ENCODE measurements at regions not wholly inside any gene's neighbourhood (a gene's known extent, or its start where the extent isn't known, plus 50 kb on each side); places are given as distances from the start of the nearest gene placed in this dataset.

GRCh38 chr20:55365745-55366144 is 639.6 kb downstream of the CBLN4 start:
- H3K9me3 Mint-ChIP-seq (ENCODE audit: low read depth): peaks cover 11% of the 10 kb centered on the region
- no peak overlapping the region for H3K4me3 Mint-ChIP-seq (ENCODE audit: unreplicated experiment)
- H3K36me3 Mint-ChIP-seq (ENCODE audit: low read depth): no peaks in the 10 kb centered on the region
- H3K4me1 Mint-ChIP-seq (ENCODE audit: low read depth): no peaks in the 10 kb centered on the region
- no peak for DNase-seq (ENCODE audit: low spot score)
- H3K27ac Mint-ChIP-seq (ENCODE audit: unreplicated experiment): no peak overlapping the region
- no peaks in the 10 kb centered on the region for H3K27me3 Mint-ChIP-seq (ENCODE audit: low read depth)
- TF ChIP-seq, protein P1, sequence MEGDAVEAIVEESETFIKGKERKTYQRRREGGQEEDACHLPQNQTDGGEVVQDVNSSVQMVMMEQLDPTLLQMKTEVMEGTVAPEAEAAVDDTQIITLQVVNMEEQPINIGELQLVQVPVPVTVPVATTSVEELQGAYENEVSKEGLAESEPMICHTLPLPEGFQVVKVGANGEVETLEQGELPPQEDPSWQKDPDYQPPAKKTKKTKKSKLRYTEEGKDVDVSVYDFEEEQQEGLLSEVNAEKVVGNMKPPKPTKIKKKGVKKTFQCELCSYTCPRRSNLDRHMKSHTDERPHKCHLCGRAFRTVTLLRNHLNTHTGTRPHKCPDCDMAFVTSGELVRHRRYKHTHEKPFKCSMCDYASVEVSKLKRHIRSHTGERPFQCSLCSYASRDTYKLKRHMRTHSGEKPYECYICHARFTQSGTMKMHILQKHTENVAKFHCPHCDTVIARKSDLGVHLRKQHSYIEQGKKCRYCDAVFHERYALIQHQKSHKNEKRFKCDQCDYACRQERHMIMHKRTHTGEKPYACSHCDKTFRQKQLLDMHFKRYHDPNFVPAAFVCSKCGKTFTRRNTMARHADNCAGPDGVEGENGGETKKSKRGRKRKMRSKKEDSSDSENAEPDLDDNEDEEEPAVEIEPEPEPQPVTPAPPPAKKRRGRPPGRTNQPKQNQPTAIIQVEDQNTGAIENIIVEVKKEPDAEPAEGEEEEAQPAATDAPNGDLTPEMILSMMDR (IDR thresholded peaks at IDR 0.05): no peak

- TF ChIP-seq, protein P1 (IDR thresholded peaks at IDR 0.05): no peak
Measured at GRCh38 chr20:55360895-55361294, 644.4 kb downstream of the CBLN4 start.

DNA sequence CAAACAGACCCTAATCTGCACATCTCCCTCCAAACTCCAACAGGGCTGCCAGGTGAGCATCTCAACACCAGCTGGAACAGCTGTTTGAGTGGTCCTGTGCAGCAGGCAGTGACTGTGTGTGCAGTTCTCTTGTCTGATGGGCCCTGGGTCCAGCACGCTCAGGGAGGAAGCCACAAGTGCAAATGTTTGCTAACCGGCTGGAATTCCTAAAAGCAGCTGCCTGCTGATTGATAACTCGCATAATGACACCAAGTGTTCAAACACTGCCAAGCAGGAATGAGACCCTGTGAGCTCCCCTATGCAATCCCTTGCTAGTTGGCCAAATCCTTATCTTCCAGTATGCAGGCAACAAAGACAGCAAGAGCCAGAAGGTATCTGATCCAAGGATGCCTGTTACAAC is 650.6 kb downstream of the CBLN4 start:
- DNase-seq (ENCODE audit: low spot score): no peak
- Mint-ChIP-seq H3K9me3 (ENCODE audit: low read depth) (peaks cover 48% of the 10 kb centered on the region), H3K27ac (ENCODE audit: unreplicated experiment) (no peak overlapping the region)

More at GRCh38 chr20:55360895-55361294, 644.4 kb downstream of the CBLN4 start:
- Mint-ChIP-seq H3K27me3 (ENCODE audit: low read depth) (no peaks in the 10 kb centered on the region), H3K9me3 (ENCODE audit: low read depth) (peaks cover 13% of the 10 kb centered on the region), H3K27ac (ENCODE audit: unreplicated experiment) (no peak overlapping the region), H3K4me1 (ENCODE audit: low read depth) (no peaks in the 10 kb centered on the region), H3K4me3 (ENCODE audit: unreplicated experiment) (no peak overlapping the region), H3K36me3 (ENCODE audit: low read depth) (no peaks in the 10 kb centered on the region)
- DNase-seq (ENCODE audit: low spot score): no peak

DNA sequence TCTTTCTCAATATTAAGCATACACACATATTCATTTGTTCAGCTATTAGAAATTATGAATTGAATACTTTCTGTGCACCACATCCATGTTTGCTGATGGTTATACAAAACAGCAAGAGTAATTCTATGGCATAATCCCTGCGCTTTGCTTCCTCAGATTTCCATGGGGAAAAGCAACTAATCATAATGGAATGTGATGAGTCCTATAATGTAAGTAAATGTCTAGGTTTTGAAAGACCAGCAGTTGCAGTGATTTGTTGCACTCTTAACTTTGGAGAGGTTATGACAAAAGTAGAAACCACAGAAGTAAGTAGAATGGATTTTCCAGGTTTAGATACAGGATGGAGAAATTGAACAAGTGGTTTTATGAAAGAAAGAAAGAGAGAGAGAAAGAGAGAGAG is 652.1 kb downstream of the CBLN4 start:
- TF ChIP-seq, protein P1 (IDR thresholded peaks at IDR 0.05): no peak
- no peak for DNase-seq (ENCODE audit: low spot score)
- H3K4me3 Mint-ChIP-seq (ENCODE audit: unreplicated experiment): no peak overlapping the region
- no peaks in the 10 kb centered on the region for H3K27me3 Mint-ChIP-seq (ENCODE audit: low read depth)
- H3K36me3 Mint-ChIP-seq (ENCODE audit: low read depth): no peaks in the 10 kb centered on the region
- no peaks in the 10 kb centered on the region for H3K4me1 Mint-ChIP-seq (ENCODE audit: low read depth)
- H3K9me3 Mint-ChIP-seq (ENCODE audit: low read depth): peaks cover 48% of the 10 kb centered on the region
- H3K27ac Mint-ChIP-seq (ENCODE audit: unreplicated experiment): peak overlapping the region; percentile 3

More for the DNA sequence above, 650.6 kb downstream of the CBLN4 start:
- Mint-ChIP-seq H3K4me3 (ENCODE audit: unreplicated experiment) (no peak overlapping the region), H3K27me3 (ENCODE audit: low read depth) (no peaks in the 10 kb centered on the region), H3K4me1 (ENCODE audit: low read depth) (no peaks in the 10 kb centered on the region), H3K36me3 (ENCODE audit: low read depth) (no peaks in the 10 kb centered on the region)
- TF ChIP-seq, protein P1 (IDR thresholded peaks at IDR 0.05): no peak

DNA sequence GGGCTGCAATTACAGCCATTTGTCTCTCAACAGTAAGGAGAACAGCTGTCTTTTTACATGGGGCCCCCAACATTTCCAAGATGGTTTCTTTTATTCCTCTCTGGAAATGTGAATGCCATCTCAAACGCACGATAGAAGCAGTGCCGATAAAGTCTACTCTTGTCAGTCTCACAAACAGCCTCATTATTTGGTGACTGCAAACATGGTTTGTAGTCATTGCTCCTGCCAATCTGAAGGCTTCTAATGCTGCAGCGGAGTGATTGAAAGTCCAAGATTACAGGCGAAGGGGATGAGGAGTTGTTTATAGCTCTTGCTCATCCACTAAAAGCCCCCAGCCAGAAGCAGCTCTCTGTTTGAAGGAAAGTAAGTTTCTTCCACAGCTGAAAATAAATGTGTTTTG is 657.1 kb downstream of the CBLN4 start:
- no peak overlapping the region for H3K27ac Mint-ChIP-seq (ENCODE audit: unreplicated experiment)
- no peak for DNase-seq (ENCODE audit: low spot score)
- H3K4me1 Mint-ChIP-seq (ENCODE audit: low read depth): no peaks in the 10 kb centered on the region
- TF ChIP-seq, protein P1 (IDR thresholded peaks at IDR 0.05): no peak
- no peak overlapping the region for H3K4me3 Mint-ChIP-seq (ENCODE audit: unreplicated experiment)
- peaks cover 33% of the 10 kb centered on the region for H3K9me3 Mint-ChIP-seq (ENCODE audit: low read depth)
- H3K36me3 Mint-ChIP-seq (ENCODE audit: low read depth): no peaks in the 10 kb centered on the region
- H3K27me3 Mint-ChIP-seq (ENCODE audit: low read depth): no peaks in the 10 kb centered on the region

Measured in chondrocyte (in vitro differentiated cells).